CD4-positive, alpha-beta memory T cell (primary cell): ENCODE measurements at regions not wholly inside any gene's neighbourhood (a gene's known extent, or its start where the extent isn't known, plus 50 kb on each side); places are given as distances from the start of the nearest gene placed in this dataset.

Experiments
- CTCF ChIA-PET: fragments of 350-600 bp; sonication (Branson Sonifier 250); formaldehyde crosslinking; loops from one replicate; lab custom pipeline; 2021; ENCODE audit warnings: inconsistent platforms; ENCODE audit not compliant: partially characterized antibody; lab: Charles Lee
- POLR2A ChIA-PET: fragments of 350-600 bp; sonication (Branson Sonifier 250); formaldehyde crosslinking; loops from one replicate; lab custom pipeline; 2021; ENCODE audit not compliant: partially characterized antibody; lab: Charles Lee
- DNase-seq, 5 donors: peaks; one replicate each; pipeline versions ENCODE4 v3.0.0 to v3.0.0-alpha.2; 2020 to 2022; ENCODE audit warnings: mixed read lengths in 1 of 5
- H3K27ac ChIP-seq: one replicate; pipeline ENCODE4 v1.7.0; 2013; ENCODE audit warnings: low read depth, low read length
- H3K27me3 ChIP-seq: 2 replicates; pipeline ENCODE4 v1.7.0; 2013; ENCODE audit warnings: mild to moderate bottlenecking, low read length, moderate library complexity; ENCODE audit not compliant: insufficient read depth
- H3K36me3 ChIP-seq: 2 replicates; pipeline ENCODE4 v1.7.0; 2013; ENCODE audit warnings: mild to moderate bottlenecking, low read length, moderate library complexity; ENCODE audit not compliant: insufficient read depth
- H3K4me1 ChIP-seq: 2 replicates; pipeline ENCODE4 v1.7.0; 2013; ENCODE audit warnings: mild to moderate bottlenecking, low read length, moderate library complexity; ENCODE audit not compliant: insufficient read depth
- H3K4me3 ChIP-seq, 2 donors: one replicate each; pipeline ENCODE4 v1.7.0; 2013; ENCODE audit warnings: low read length in 2 of 2, mild to moderate bottlenecking in 1 of 2
- H3K9me3 ChIP-seq, 2 donors: one replicate each; pipeline ENCODE4 v1.7.0; 2013; ENCODE audit warnings: low read length in 2 of 2, control low read depth in 1 of 2; ENCODE audit not compliant: control insufficient read depth in 1 of 2
- H3K27ac Mint-ChIP-seq, 7 donors: one replicate each; pipeline ENCODE4 v1.8.0; 2020 to 2021; ENCODE audit warnings: mixed read lengths in 7 of 7, mild to moderate bottlenecking in 6 of 7, inconsistent platforms in 3 of 7, moderate library complexity in 3 of 7
- H3K27me3 Mint-ChIP-seq, 2 donors: one replicate each; pipeline ENCODE4 v1.8.0; 2020 to 2021; ENCODE audit warnings: mixed read lengths in 2 of 2
- H3K36me3 Mint-ChIP-seq, 2 donors: one replicate each; pipeline ENCODE4 v1.8.0; 2020 to 2021; ENCODE audit warnings: mixed read lengths in 2 of 2, inconsistent platforms in 1 of 2, mild to moderate bottlenecking in 1 of 2
- H3K4me1 Mint-ChIP-seq, 4 donors: one replicate each; pipeline ENCODE4 v1.8.0; 2020 to 2021; ENCODE audit warnings: mixed read lengths in 4 of 4, mild to moderate bottlenecking in 1 of 4
- H3K4me3 Mint-ChIP-seq, 8 donors: one replicate each; pipeline ENCODE4 v1.8.0; 2020 to 2021; ENCODE audit warnings: mixed read lengths in 8 of 8, mild to moderate bottlenecking in 7 of 8, moderate library complexity in 6 of 8, inconsistent platforms in 3 of 8
- H3K9me3 Mint-ChIP-seq, 8 donors: one replicate each; pipeline ENCODE4 v1.8.0; 2020 to 2021; ENCODE audit warnings: mixed read lengths in 8 of 8, mild to moderate bottlenecking in 5 of 8, inconsistent platforms in 3 of 8, moderate library complexity in 1 of 8
- intact Hi-C: fragments of 100-400 bp; cut with micrococcal nuclease; formaldehyde crosslinking; loops from one replicate; pipeline ENCODE4 v1.15.1; 2023

- H3K27me3 Mint-ChIP-seq: no peaks in the 10 kb centered on the region
- ChIA-PET POLR2A (no interaction called here), CTCF (no interaction called here)
- H3K27ac Mint-ChIP-seq: no peak overlapping the region
- H3K4me1 Mint-ChIP-seq: no peaks in the 10 kb centered on the region
- intact Hi-C loops: no loop called here
- no peak for DNase-seq
- no peak overlapping the region for H3K27ac ChIP-seq
- no peaks in the 10 kb centered on the region for H3K36me3 Mint-ChIP-seq
- no peak overlapping the region for H3K4me3 Mint-ChIP-seq
- H3K4me1 ChIP-seq: no peaks in the 10 kb centered on the region
- no peak overlapping the region for H3K4me3 ChIP-seq
- H3K9me3 Mint-ChIP-seq: peaks cover 0 to 3% (median 0%) of the 10 kb centered on the region in 8 donors
- no peaks in the 10 kb centered on the region for H3K9me3 ChIP-seq
- H3K27me3 ChIP-seq: no peaks in the 10 kb centered on the region
- H3K36me3 ChIP-seq: no peaks in the 10 kb centered on the region
Observed at GRCh38 chr7:125169088-125169487, 239.5 kb upstream of the POT1 start.

DNA sequence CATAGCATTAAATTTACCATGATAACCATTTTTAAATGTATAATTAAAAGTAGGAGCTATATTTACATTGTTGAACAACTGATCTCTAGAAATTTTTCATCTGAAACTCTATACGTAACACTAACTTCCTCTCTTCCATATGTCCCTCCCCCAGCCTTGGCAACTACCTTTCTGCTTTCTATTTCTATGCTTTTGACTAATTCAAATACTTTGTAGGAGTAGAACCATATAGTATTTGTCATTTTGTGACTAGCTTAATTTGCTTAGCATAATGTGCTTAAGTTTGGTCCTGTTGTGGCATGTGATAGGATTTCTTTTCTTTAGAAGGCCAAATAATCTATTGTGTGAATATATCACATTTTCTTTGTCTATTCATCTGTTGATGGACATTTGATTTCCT is 225.3 kb upstream of the POT1 start:
- no peaks in the 10 kb centered on the region for H3K27me3 Mint-ChIP-seq

GRCh38 chr7:125149151-125149550 is 219.5 kb upstream of the POT1 start:
- Histone ChIP-seq H3K4me3 (no peak overlapping the region), H3K9me3 (no peaks in the 10 kb centered on the region), H3K27me3 (no peaks in the 10 kb centered on the region), H3K27ac (no peak overlapping the region), H3K36me3 (no peaks in the 10 kb centered on the region), H3K4me1 (no peaks in the 10 kb centered on the region)
- no peaks in the 10 kb centered on the region for H3K4me1 Mint-ChIP-seq
- intact Hi-C loops: no loop called here
- no peak overlapping the region for H3K27ac Mint-ChIP-seq
- ChIA-PET CTCF (no interaction called here), POLR2A (no interaction called here)
- no peaks in the 10 kb centered on the region for H3K27me3 Mint-ChIP-seq
- no peaks in the 10 kb centered on the region for H3K36me3 Mint-ChIP-seq
- H3K4me3 Mint-ChIP-seq: no peak overlapping the region
- DNase-seq: no peak
- peaks cover 0 to 2% (median 0%) of the 10 kb centered on the region in 8 donors for H3K9me3 Mint-ChIP-seq

More for the DNA sequence above, 225.3 kb upstream of the POT1 start:
- H3K9me3 ChIP-seq: no peaks in the 10 kb centered on the region
- H3K4me1 ChIP-seq: no peaks in the 10 kb centered on the region
- H3K27ac ChIP-seq: no peak overlapping the region
- Mint-ChIP-seq H3K4me3 (no peak overlapping the region), H3K4me1 (no peaks in the 10 kb centered on the region), H3K27ac (no peak overlapping the region), H3K9me3 (peaks cover 0 to 3% (median 0%) of the 10 kb centered on the region in 8 donors), H3K36me3 (no peaks in the 10 kb centered on the region)
- no peak for DNase-seq
- ChIA-PET POLR2A (no interaction called here), CTCF (no interaction called here)
- H3K27me3 ChIP-seq: no peaks in the 10 kb centered on the region
- no peak overlapping the region for H3K4me3 ChIP-seq
- H3K36me3 ChIP-seq: no peaks in the 10 kb centered on the region
- intact Hi-C loops: no loop called here

DNA sequence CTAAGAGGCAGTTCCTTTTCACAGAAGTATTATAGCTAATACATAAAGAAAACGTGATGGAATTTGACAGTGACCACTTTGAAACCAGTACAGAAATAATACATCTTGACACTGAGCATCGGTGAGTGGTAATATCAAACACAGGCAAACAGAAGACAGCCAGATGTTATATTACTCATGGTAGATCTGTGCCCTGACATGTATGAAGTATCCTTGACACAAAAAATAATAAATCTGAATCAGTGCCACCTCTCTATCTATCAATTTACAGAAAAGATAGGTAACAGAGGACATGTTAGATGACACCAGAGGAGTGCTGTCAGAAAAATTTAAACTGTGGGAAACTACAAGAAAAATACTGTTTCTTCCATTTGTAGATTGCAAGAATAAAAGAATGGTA is 217.4 kb upstream of the POT1 start:
- intact Hi-C loops: no loop called here
- no peak overlapping the region for H3K4me3 ChIP-seq
- POLR2A ChIA-PET: no interaction called here
- DNase-seq: no peak
- Mint-ChIP-seq H3K27me3 (no peaks in the 10 kb centered on the region), H3K9me3 (peaks cover 0 to 2% (median 0%) of the 10 kb centered on the region in 8 donors), H3K4me3 (no peak overlapping the region), H3K27ac (no peak overlapping the region), H3K36me3 (no peaks in the 10 kb centered on the region), H3K4me1 (no peaks in the 10 kb centered on the region)
- H3K4me1 ChIP-seq: no peaks in the 10 kb centered on the region
- no peaks in the 10 kb centered on the region for H3K36me3 ChIP-seq
- H3K27me3 ChIP-seq: no peaks in the 10 kb centered on the region
- no peak overlapping the region for H3K27ac ChIP-seq
- CTCF ChIA-PET: no interaction called here
- H3K9me3 ChIP-seq: no peaks in the 10 kb centered on the region

GRCh38 chr7:125136755-125137532 is 207.3 kb upstream of the POT1 start:
- Histone ChIP-seq H3K36me3 (no peaks in the 10 kb centered on the region), H3K27ac (no peak overlapping the region), H3K4me3 (no peak overlapping the region), H3K27me3 (no peaks in the 10 kb centered on the region), H3K4me1 (no peaks in the 10 kb centered on the region), H3K9me3 (no peaks in the 10 kb centered on the region)
- POLR2A ChIA-PET: no interaction called here
- Mint-ChIP-seq H3K36me3 (no peaks in the 10 kb centered on the region), H3K9me3 (peaks cover 0 to 4% (median 1%) of the 10 kb centered on the region in 8 donors), H3K4me1 (no peaks in the 10 kb centered on the region), H3K4me3 (no peak overlapping the region), H3K27me3 (no peaks in the 10 kb centered on the region), H3K27ac (no peak overlapping the region)
- CTCF ChIA-PET: no interaction called here
- DNase-seq: no peak
- intact Hi-C loops: no loop called here

DNA sequence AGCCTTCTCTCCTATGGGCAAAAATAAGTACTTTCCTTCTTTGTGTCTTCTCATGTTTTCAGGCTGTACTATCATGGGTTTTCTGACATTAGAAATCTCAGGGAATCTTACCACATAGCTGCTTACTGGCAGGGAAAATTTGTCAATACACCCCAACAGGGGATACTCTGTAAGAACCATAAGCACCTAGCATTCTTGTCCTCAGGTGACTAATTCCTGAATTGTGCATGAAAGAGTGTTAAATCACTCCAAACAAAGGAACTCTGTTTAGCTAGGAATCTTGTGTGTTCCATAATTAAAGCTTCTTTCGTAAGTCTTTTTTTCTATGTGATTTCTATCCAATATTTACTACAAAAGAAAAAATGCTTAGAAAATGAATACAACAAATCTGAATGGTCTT is 206.7 kb upstream of the POT1 start:
- Histone ChIP-seq H3K27ac (no peak overlapping the region), H3K9me3 (no peaks in the 10 kb centered on the region), H3K4me3 (no peak overlapping the region), H3K27me3 (no peaks in the 10 kb centered on the region), H3K36me3 (no peaks in the 10 kb centered on the region), H3K4me1 (no peaks in the 10 kb centered on the region)
- DNase-seq: no peak
- POLR2A ChIA-PET: no interaction called here
- intact Hi-C loops: no loop called here
- no peaks in the 10 kb centered on the region for H3K36me3 Mint-ChIP-seq
- no peaks in the 10 kb centered on the region for H3K4me1 Mint-ChIP-seq
- no peak overlapping the region for H3K27ac Mint-ChIP-seq
- no peaks in the 10 kb centered on the region for H3K27me3 Mint-ChIP-seq
- CTCF ChIA-PET: no interaction called here
- H3K4me3 Mint-ChIP-seq: no peak overlapping the region
- peaks cover 0 to 4% (median 1%) of the 10 kb centered on the region in 8 donors for H3K9me3 Mint-ChIP-seq

DNA sequence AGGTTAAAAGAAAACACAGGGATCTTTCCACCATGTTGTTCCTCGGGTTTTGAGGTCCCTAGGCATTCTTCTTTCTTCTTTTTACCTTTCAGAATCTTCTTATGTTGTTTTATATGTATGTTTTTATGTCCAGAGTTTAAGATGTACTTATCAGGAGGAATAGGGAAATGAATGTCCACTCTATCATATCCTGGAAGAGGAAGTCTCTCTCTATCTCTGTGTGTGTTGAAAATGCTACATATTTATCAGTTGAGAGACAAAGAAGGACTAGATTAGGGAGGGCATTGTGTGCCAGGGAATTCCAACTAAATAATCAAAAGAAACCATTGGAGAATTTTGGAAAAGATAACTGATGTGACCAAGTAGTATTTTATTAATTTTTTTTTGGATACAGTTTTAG is 200.5 kb upstream of the POT1 start:
- H3K27me3 ChIP-seq: no peaks in the 10 kb centered on the region
- Mint-ChIP-seq H3K4me1 (no peaks in the 10 kb centered on the region), H3K4me3 (no peak overlapping the region), H3K36me3 (no peaks in the 10 kb centered on the region), H3K27ac (no peak overlapping the region), H3K27me3 (no peaks in the 10 kb centered on the region), H3K9me3 (peaks cover 0 to 6% (median 3%) of the 10 kb centered on the region in 8 donors)
- no peak overlapping the region for H3K27ac ChIP-seq
- no peaks in the 10 kb centered on the region for H3K4me1 ChIP-seq
- DNase-seq: no peak
- ChIA-PET POLR2A (no interaction called here), CTCF (no interaction called here)
- intact Hi-C loops: no loop called here
- no peaks in the 10 kb centered on the region for H3K36me3 ChIP-seq
- no peaks in the 10 kb centered on the region for H3K9me3 ChIP-seq
- H3K4me3 ChIP-seq: no peak overlapping the region
